ENCODE measurements at regions not wholly inside any gene's neighbourhood (a gene's known extent, or its start where the extent isn't known, plus 50 kb on each side); places are given as distances from the start of the nearest gene placed in this dataset.

GRCh38 chr16:17866996-17867395 lies 396.2 kb upstream of the XYLT1 start:
- TF ChIP-seq EZH2 (IDR thresholded peaks at IDR 0.05; ENCODE audit: insufficient read depth, poor library complexity, severe bottlenecking): no peak
- TF ChIP-seq EZH2phosphoT487 (IDR thresholded peaks at IDR 0.05; ENCODE audit: insufficient read depth, low read depth): no peak
